ENCODE measurements at regions not wholly inside any gene's neighbourhood (a gene's known extent, or its start where the extent isn't known, plus 50 kb on each side); places are given as distances from the start of the nearest gene placed in this dataset.

DNA sequence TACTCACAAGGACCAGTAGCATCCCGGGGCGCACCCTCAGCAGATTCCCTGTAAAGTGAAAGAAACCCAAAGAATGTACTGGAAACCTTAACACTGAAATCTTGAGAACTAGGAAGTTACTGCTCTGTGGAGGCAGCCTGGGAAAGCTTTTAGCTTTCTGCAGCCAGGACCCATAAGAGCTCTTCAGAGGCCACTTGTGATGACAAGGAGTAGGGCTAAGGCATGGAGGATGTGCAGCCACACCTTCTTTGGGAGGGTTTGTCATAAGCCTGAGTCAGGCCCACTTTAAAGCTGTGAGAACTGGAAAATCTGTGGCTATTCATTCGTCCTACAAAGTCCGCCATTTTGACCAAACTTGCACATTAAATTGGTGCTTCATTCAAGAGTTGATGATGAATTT, 291.1 kb upstream of the TLE4 start:
- H3K9me3 ChIP-seq, result no peaks in the 10 kb centered on the region
- H3K4me3 ChIP-seq, result no peak overlapping the region
- intact Hi-C loops (cut with DNase I), result no loop called here
- TF ChIP-seq, protein P1, sequence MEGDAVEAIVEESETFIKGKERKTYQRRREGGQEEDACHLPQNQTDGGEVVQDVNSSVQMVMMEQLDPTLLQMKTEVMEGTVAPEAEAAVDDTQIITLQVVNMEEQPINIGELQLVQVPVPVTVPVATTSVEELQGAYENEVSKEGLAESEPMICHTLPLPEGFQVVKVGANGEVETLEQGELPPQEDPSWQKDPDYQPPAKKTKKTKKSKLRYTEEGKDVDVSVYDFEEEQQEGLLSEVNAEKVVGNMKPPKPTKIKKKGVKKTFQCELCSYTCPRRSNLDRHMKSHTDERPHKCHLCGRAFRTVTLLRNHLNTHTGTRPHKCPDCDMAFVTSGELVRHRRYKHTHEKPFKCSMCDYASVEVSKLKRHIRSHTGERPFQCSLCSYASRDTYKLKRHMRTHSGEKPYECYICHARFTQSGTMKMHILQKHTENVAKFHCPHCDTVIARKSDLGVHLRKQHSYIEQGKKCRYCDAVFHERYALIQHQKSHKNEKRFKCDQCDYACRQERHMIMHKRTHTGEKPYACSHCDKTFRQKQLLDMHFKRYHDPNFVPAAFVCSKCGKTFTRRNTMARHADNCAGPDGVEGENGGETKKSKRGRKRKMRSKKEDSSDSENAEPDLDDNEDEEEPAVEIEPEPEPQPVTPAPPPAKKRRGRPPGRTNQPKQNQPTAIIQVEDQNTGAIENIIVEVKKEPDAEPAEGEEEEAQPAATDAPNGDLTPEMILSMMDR (IDR thresholded peaks at IDR 0.05), result no peak
- FAIRE-seq (no peak), ATAC-seq (no peak), DNase-seq (no peak)
- WGBS, 2 donors, result 83 to 86% methylated on average over 4 of the region's 4 CpGs
- peaks cover 0 to 5% (median 0%) of the 10 kb centered on the region in 4 donors for H3K27me3 ChIP-seq
- H3K4me1 ChIP-seq, result no peaks in the 10 kb centered on the region
- H3K27ac ChIP-seq, result no peak overlapping the region
- H3K36me3 ChIP-seq, result no peaks in the 10 kb centered on the region

DNA sequence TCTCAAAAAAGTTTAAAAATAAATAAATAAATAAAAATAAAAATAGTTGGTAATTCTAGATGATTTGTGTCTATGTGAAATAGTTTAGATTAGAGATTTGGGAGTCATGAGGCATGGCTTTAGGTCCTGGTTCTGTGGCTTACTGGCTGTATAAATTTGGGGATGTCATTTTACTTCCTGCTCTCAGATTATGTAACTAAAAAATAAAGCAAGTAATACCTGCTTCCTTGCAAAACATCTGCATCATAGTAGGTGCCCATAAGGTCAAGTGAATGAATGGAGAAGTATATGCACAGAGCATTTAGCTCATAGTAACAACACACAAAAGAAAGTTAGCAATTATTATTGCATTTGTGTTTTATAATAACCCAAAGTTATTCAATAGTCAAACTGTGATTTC, 287.7 kb upstream of the TLE4 start:
- no peak for ATAC-seq
- FAIRE-seq, result no peak

GRCh38 chr9:79286992-79287707, 284.6 kb upstream of the TLE4 start:
- Histone ChIP-seq H3K4me1 (no peaks in the 10 kb centered on the region), H3K36me3 (no peaks in the 10 kb centered on the region), H3K4me3 (no peak overlapping the region), H3K9me3 (no peaks in the 10 kb centered on the region), H3K27me3 (no peaks in the 10 kb centered on the region), H3K27ac (no peak overlapping the region)
- intact Hi-C loops (cut with DNase I), result no loop called here
- no peak for ATAC-seq
- WGBS, 2 donors, result 51 to 56% methylated on average over 7 of the region's 7 CpGs
- DNase-seq, result no peak
- FAIRE-seq, result no peak
- TF ChIP-seq, protein P1 (IDR thresholded peaks at IDR 0.05), result no peak

More for the DNA sequence above, 287.7 kb upstream of the TLE4 start:
- Histone ChIP-seq H3K4me3 (no peak overlapping the region), H3K9me3 (no peaks in the 10 kb centered on the region), H3K27ac (no peak overlapping the region), H3K36me3 (no peaks in the 10 kb centered on the region), H3K27me3 (peaks cover 0 to 5% (median 0%) of the 10 kb centered on the region in 4 donors), H3K4me1 (no peaks in the 10 kb centered on the region)
- DNase-seq, result no peak
- TF ChIP-seq, protein P1 (IDR thresholded peaks at IDR 0.05), result no peak
- intact Hi-C loops (cut with DNase I), result no loop called here

DNA sequence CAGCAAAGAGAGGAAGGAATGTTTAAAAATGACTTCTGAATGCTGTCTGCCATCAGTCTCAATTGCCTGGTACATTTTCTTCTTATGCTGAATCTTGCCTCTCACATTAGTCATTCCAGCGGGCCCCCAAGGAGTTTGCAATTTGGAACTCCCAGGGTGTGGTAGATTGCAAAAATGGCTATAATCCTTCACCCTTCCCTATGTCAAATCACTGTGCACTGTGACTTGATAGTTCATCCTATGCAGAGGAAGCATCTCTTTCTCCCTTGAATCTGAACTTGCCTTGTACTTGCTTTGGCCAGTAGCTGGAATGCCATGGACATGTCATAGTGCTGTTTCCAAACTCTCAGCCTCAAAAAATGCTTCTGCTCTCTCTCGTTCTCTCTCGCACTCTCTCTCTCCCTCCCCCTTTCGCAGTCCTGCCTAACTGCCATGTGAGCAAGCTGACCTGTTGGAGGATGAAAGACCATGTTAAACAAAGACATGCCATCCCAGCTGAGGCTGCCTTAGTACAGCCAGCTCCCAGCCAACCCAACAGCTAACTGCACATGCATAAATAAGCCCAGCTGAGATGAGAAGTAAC, 284.0 kb upstream of the TLE4 start:
- intact Hi-C loops (cut with DNase I), result no loop called here
- H3K4me1 ChIP-seq, result no peaks in the 10 kb centered on the region
- TF ChIP-seq, protein P1 (IDR thresholded peaks at IDR 0.05), result no peak
- WGBS, 2 donors, result 50% methylated on average over 4 of the region's 4 CpGs
- H3K36me3 ChIP-seq, result no peaks in the 10 kb centered on the region
- no peaks in the 10 kb centered on the region for H3K9me3 ChIP-seq
- no peak overlapping the region for H3K4me3 ChIP-seq
- H3K27ac ChIP-seq, result no peak overlapping the region
- no peaks in the 10 kb centered on the region for H3K27me3 ChIP-seq
- no peak for DNase-seq
- no peak for ATAC-seq
- FAIRE-seq, result no peak

- intact Hi-C loops (cut with DNase I), result no loop called here
Observed at GRCh38 chr9:79289856-79290255, 281.9 kb upstream of the TLE4 start.

More at GRCh38 chr9:79289856-79290255, 281.9 kb upstream of the TLE4 start:
- Histone ChIP-seq H3K4me3 (no peak overlapping the region), H3K36me3 (no peaks in the 10 kb centered on the region), H3K4me1 (no peaks in the 10 kb centered on the region), H3K27me3 (no peaks in the 10 kb centered on the region), H3K27ac (no peak overlapping the region), H3K9me3 (no peaks in the 10 kb centered on the region)
- DNase-seq (no peak), ATAC-seq (no peak), FAIRE-seq (no peak)
- 80 to 90% methylated on average over 3 of the region's 3 CpGs for WGBS, 2 donors
- TF ChIP-seq, protein P1 (IDR thresholded peaks at IDR 0.05), result no peak

Data from pancreas (tissue), 10 donors.